ENCODE measurements at regions not wholly inside any gene's neighbourhood (a gene's known extent, or its start where the extent isn't known, plus 50 kb on each side); places are given as distances from the start of the nearest gene placed in this dataset.

DNA sequence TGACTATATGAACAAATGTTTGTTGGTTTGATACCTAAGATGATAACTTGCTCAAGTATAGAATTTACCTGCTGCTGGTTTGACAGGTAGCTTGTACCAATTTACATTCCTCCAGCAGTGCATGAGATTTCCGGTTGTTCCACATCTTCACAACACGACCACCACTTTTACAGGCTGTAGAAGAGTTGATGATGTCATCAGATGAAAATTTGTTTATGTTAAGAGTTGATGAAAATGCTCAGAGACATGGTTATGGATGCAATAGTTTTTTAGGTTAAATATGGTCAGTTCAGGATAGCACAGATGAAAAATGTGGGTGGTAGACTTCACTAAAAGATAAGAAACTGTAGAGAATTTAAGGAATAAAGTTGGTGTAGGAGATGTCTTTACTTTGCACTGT, 468.3 kb downstream of the PCDH18 start:
- Histone ChIP-seq H3K27me3 (ENCODE audit: control insufficient read depth, insufficient read depth, low read length) (no peaks in the 10 kb centered on the region), H3K36me3 (ENCODE audit: control insufficient read depth, insufficient read depth, low read length) (no peaks in the 10 kb centered on the region), H3K4me3 (ENCODE audit: low read depth, low read length) (no peak overlapping the region)
- FAIRE-seq (no peak), DNase-seq (ENCODE audit: low read depth) (no peak)
- TF ChIP-seq, protein P1, sequence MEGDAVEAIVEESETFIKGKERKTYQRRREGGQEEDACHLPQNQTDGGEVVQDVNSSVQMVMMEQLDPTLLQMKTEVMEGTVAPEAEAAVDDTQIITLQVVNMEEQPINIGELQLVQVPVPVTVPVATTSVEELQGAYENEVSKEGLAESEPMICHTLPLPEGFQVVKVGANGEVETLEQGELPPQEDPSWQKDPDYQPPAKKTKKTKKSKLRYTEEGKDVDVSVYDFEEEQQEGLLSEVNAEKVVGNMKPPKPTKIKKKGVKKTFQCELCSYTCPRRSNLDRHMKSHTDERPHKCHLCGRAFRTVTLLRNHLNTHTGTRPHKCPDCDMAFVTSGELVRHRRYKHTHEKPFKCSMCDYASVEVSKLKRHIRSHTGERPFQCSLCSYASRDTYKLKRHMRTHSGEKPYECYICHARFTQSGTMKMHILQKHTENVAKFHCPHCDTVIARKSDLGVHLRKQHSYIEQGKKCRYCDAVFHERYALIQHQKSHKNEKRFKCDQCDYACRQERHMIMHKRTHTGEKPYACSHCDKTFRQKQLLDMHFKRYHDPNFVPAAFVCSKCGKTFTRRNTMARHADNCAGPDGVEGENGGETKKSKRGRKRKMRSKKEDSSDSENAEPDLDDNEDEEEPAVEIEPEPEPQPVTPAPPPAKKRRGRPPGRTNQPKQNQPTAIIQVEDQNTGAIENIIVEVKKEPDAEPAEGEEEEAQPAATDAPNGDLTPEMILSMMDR (IDR thresholded peaks at IDR 0.05; ENCODE audit: insufficient read depth, low read length, severe bottlenecking), result no peak

DNA sequence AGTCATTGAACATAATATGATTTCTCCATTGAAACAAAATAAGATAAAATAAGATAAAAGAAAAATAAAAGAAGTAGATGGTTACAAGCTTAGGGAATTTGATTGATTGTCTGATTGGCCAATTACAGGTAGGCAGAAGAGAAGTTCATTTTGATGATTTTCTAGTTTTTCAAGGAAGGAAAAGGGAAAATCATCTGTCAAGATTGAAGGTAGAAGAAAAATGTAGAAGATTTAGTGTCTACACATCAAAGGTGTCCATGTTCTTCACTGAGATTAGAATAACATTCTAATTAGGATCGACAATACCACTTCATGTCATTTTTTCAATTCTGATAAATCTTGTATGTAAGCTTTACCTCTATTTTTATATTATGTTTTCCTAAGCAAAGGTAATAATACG, 489.1 kb downstream of the PCDH18 start:
- TF ChIP-seq, protein P1 (IDR thresholded peaks at IDR 0.05; ENCODE audit: insufficient read depth, low read length, severe bottlenecking), result no peak
- H3K27me3 ChIP-seq (ENCODE audit: control insufficient read depth, insufficient read depth, low read length), result no peaks in the 10 kb centered on the region
- FAIRE-seq (no peak), DNase-seq (ENCODE audit: low read depth) (no peak)
- H3K36me3 ChIP-seq (ENCODE audit: control insufficient read depth, insufficient read depth, low read length), result no peaks in the 10 kb centered on the region
- H3K4me3 ChIP-seq (ENCODE audit: low read depth, low read length), result no peak overlapping the region

DNA sequence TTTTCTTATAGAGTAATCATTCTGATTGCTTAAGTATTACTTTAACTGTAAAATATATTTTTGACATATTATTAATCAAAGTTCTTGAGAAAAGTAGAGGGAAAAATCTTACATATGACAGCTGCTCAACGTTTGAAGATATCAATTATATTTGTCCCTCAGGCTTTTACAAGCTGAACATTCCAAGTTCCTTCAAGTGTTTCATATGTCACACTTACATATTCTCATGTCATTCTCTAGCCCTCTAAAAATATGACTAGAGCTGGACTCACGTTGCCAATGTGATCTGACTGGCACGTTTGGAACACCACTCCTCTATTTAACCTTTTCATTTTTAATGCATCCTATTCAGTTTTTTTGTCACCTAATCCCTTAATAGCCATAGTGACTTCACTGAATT, 492.9 kb downstream of the PCDH18 start:
- H3K4me3 ChIP-seq (ENCODE audit: low read depth, low read length), result no peak overlapping the region
- no peak for DNase-seq (ENCODE audit: low read depth)
- H3K36me3 ChIP-seq (ENCODE audit: control insufficient read depth, insufficient read depth, low read length), result no peaks in the 10 kb centered on the region
- TF ChIP-seq, protein P1 (IDR thresholded peaks at IDR 0.05; ENCODE audit: insufficient read depth, low read length, severe bottlenecking), result no peak
- H3K27me3 ChIP-seq (ENCODE audit: control insufficient read depth, insufficient read depth, low read length), result no peaks in the 10 kb centered on the region
- no peak for FAIRE-seq

DNA sequence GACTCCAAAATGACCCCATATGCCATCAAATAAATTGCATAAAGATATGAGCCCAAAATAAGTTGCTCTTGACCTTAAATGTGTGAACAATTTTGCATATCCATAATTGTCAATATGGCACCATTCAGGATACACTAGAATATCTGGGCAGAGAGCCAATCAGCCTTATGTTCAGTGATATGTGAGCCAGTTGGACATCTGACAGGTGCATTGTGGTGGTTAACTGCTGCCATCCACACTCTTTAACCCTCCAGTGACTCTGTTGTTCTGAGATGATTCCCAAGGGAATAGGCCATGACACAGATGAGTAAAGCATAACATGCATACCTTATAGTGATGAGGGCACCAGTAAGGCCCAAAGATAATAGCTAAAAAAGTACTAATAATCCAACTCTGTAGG, 500.1 kb downstream of the PCDH18 start:
- FAIRE-seq (no peak), DNase-seq (ENCODE audit: low read depth) (no peak)
- TF ChIP-seq, protein P1 (IDR thresholded peaks at IDR 0.05; ENCODE audit: insufficient read depth, low read length, severe bottlenecking), result no peak
- Histone ChIP-seq H3K4me3 (ENCODE audit: low read depth, low read length) (no peak overlapping the region), H3K27me3 (ENCODE audit: control insufficient read depth, insufficient read depth, low read length) (no peaks in the 10 kb centered on the region), H3K36me3 (ENCODE audit: control insufficient read depth, insufficient read depth, low read length) (no peaks in the 10 kb centered on the region)

- no peak for FAIRE-seq
Observed at GRCh38 chr4:137029026-137029425, 503.3 kb downstream of the PCDH18 start.

More at GRCh38 chr4:137029026-137029425, 503.3 kb downstream of the PCDH18 start:
- H3K36me3 ChIP-seq (ENCODE audit: control insufficient read depth, insufficient read depth, low read length), result no peaks in the 10 kb centered on the region
- TF ChIP-seq, protein P1 (IDR thresholded peaks at IDR 0.05; ENCODE audit: insufficient read depth, low read length, severe bottlenecking), result no peak
- no peak for DNase-seq (ENCODE audit: low read depth)
- H3K27me3 ChIP-seq (ENCODE audit: control insufficient read depth, insufficient read depth, low read length), result no peaks in the 10 kb centered on the region
- H3K4me3 ChIP-seq (ENCODE audit: low read depth, low read length), result no peak overlapping the region
